ENCODE measurements at regions not wholly inside any gene's neighbourhood (a gene's known extent, or its start where the extent isn't known, plus 50 kb on each side); places are given as distances from the start of the nearest gene placed in this dataset.
"Not testable (repeated sequence)": the region's sequence is repeated elsewhere in the genome, so short reads cannot be mapped to it uniquely, and the experiment has no call there.

DNA sequence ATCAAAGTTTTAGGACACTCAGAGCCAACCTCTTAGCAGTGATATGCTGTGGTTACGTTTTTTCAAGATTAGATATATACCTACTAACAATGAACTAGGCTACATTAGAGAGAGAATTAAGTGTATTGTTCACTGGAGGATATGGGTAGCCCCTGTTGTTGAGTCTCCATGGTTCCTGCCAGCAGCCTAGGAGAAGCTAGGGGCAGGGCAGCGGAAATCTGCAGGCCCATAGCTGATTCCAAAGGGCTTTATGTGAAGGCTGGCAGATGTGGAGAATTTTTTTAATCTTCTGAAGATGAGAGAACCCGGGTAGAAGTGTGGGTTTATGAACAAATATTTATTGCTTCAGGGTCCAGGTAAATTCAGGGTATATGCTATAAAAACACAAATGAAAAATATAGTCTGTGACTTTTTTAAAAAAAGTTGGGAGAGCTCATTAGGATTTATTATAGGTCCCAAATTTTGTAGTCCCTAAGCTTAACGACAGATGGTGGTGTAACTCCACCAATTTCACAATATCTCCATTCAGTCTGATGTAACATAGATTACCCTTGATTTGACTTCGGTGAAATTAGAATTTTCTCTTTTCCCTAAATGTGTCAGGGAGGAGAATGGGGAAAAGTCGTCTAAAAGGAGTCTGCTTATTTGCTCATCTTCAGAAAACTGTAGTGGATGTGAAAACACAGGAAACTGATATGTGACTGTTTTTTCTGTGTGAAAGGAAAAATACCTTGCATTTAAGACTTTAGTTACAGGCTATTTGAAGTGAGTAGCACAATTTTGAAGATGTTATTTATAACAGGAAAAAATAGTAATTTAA, 163.0 kb upstream of the PPP1R3A start:
- peak in 1 of 14 donors; percentile 2 for DNase-seq

- DNase-seq, result not testable (repeated sequence)
Observed at GRCh38 chr7:114077158-114077524, 158.3 kb upstream of the PPP1R3A start.

GRCh38 chr7:114076392-114077157, 157.8 kb upstream of the PPP1R3A start:
- DNase-seq, result not testable (repeated sequence)

DNA sequence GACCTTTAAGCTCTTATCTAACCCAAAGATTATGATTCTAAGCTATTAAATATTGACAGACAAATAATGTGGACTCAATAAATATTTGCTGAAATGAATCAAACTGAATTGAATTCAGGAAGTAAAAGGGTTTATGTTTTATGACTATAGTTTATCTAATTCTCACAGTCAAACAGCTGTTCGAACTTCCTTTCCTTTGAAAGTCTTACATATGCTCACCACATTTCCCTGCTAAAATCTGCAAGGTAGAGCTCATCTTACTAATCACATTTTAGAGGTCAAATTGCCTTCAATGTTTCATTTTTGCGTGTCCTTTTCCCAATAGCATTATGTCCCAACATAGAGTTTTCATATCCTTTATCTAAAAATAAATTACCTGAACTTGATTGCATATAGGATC, 154.9 kb upstream of the PPP1R3A start:
- no peak for DNase-seq

- no peak for DNase-seq
Observed at GRCh38 chr7:114070246-114070645, 151.4 kb upstream of the PPP1R3A start.

- DNase-seq, result no peak
Observed at GRCh38 chr7:114062810-114063209, 144.0 kb upstream of the PPP1R3A start.

GRCh38 chr7:114051871-114052331, 133.1 kb upstream of the PPP1R3A start:
- DNase-seq, result no peak

DNA sequence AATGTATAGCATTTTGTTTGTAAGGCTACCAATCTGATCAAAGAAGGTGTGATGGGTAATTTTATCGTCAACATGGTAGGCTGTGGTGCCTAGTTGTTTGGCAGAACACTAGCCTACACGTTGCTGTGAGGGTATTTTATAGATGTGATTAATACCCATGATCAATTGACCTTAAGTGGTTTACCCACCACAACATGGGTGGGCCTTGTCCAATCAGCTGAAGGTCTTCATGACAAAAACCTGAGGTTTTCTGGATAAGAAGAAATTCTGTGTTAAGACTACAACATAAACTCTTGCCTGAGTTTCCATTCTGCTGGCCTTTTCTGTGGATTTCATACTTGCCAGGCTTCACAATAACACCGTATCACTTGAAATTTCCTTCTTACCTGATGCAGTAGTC, 131.8 kb upstream of the PPP1R3A start:
- DNase-seq, result no peak

- peak in 1 of 14 donors; percentile 8 for DNase-seq
Observed at GRCh38 chr7:114048386-114049235, 129.8 kb upstream of the PPP1R3A start.

DNA sequence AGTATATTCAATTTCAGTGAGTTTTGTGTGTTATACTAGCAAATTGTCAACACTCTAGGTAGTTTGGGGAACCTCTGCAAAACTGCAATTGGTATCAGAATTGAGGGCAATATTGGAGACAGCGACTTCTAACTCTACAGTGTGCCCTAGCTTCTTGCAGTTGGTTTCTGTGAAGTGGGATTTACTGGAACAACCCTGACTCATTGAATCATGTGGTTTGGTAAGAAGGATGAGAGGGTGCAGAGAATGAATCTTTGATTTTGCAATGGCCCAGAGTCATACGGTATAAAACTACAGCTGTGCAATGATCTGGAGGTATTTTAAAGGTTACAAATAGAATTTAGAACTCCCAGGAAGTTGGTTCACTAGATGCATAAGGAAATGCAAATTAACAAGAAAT, 129.1 kb upstream of the PPP1R3A start:
- DNase-seq, result no peak

- DNase-seq, result no peak
Observed at GRCh38 chr7:114033475-114033874, 114.7 kb upstream of the PPP1R3A start.

DNA sequence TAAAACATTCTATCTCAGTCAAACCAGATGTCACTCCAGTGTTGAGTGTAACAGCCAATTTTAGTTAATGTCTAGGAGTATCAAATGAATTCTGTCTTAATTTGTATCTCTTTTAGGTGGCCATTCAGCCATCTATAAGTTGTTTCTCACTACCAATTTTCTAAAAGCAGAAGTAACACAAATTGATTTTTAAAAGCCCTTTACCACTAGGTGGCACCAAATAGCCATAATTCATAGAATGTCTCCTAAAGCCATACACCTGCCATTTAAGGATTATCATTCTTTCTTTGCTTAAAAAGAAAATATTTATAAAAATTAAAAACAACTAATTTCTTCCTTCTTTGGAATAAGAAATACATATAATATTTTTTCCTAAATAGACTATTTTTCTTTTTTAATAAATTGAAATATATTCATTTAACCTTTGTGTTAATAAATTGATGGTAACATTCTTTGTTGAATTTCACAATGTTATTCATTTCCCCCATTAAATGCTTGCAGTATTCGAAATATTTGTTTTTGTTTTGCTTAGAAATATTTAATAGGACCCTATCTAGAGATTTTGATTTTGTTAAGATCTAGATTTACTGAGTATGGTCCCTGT, 107.8 kb upstream of the PPP1R3A start:
- DNase-seq, result no peak

- no peak for DNase-seq
Observed at GRCh38 chr7:114021135-114021534, 102.3 kb upstream of the PPP1R3A start.

- DNase-seq, result no peak
Observed at GRCh38 chr7:114008696-114009095, 89.9 kb upstream of the PPP1R3A start.

- no peak for DNase-seq
Observed at GRCh38 chr7:114007386-114007785, 88.6 kb upstream of the PPP1R3A start.

- no peak for DNase-seq
Observed at GRCh38 chr7:113998934-113999333, 80.1 kb upstream of the PPP1R3A start.

DNA sequence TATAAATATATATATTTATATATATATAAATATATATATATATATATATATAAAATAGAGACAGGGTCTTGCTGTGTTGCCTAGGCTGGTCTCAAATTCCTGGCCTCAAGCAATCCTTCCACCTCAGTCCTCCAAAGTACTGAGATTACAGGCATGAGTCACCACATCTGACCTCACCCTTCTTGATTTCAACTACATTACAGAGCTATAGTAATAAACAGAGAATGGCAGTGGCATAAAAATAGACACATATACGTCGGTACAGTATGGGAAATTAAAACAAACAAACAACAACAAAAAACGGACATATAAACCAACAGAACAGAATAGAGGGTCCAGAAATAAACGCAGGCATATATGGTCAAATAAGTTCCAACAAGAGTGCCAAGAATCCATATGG, 77.6 kb upstream of the PPP1R3A start:
- no peak for DNase-seq

GRCh38 chr7:113986216-113986615, 67.4 kb upstream of the PPP1R3A start:
- DNase-seq, result no peak

GRCh38 chr7:113976508-113976907, 57.7 kb upstream of the PPP1R3A start:
- no peak for DNase-seq

- DNase-seq, result no peak
Observed at GRCh38 chr7:113968713-113969112, 49.9 kb upstream of the PPP1R3A start.
